Adrenal gland (tissue), 9 donors: ENCODE measurements at regions not wholly inside any gene's neighbourhood (a gene's known extent, or its start where the extent isn't known, plus 50 kb on each side); places are given as distances from the start of the nearest gene placed in this dataset.
"Not testable (repeated sequence)": the region's sequence is repeated elsewhere in the genome, so short reads cannot be mapped to it uniquely, and the experiment has no call there.

ENCODE experiments used
- DNase-seq, 7 donors: peaks; one replicate each; pipeline ENCODE4 v3.0.0-alpha.2; 2019 to 2020
- H3K27ac ChIP-seq, 5 donors: fragments of 200-600 bp; sonication (generic) in 4 of 5; 1 replicate in 3 of 5; 2 replicates in 2 of 5; pipeline versions ENCODE4 v1.5.1 to v1.8.0; 2016 to 2020; ENCODE audit warnings: mild to moderate bottlenecking in 1 of 5
- H3K27me3 ChIP-seq: fragments of 200-600 bp; 2 replicates; pipeline ENCODE4 v1.8.0; 2021
- H3K36me3 ChIP-seq, 2 donors: fragments of 200-600 bp; replicated peaks in 1 of 2; 1 replicate in 1 of 2; 2 replicates in 1 of 2; pipeline versions ENCODE4 v1.5.1 to v1.8.0; 2018 to 2022
- H3K4me1 ChIP-seq, 2 donors: fragments of 200-600 bp; replicated peaks in 1 of 2; 1 replicate in 1 of 2; 2 replicates in 1 of 2; pipeline versions ENCODE4 v1.5.1 to v1.8.0; 2018 to 2021
- H3K4me3 ChIP-seq, 4 donors: fragments of 200-600 bp; sonication (generic) in 3 of 4; one replicate each; pipeline ENCODE4 v1.5.1; 2016 to 2018
- H3K9me3 ChIP-seq, 3 donors: fragments of 200-600 bp; sonication (generic) in 1 of 3; replicated peaks in 1 of 3; 1 replicate in 2 of 3; 2 replicates in 1 of 3; pipeline versions ENCODE4 v1.5.1 to v1.8.0; 2016 to 2021
- POLR2A ChIP-seq, 2 donors: fragments of 450-650 bp; IDR thresholded peaks; one replicate each; pipeline ENCODE4 v1.6.1; 2017; ENCODE audit warnings: antibody characterized with exemption in 2 of 2, mild to moderate bottlenecking in 2 of 2, moderate library complexity in 1 of 2
- WGBS, 4 donors: extraction: QIAGEN DNeasy Blood & Tissue Kit in 2 of 4; methylation state at CpG; one replicate each; pipeline versions ENCODE4 v1.1.5 to v1.1.7; 2013 to 2017; 5-methylcytosine and 5-hydroxymethylcytosine counted together
- intact Hi-C, 2 donors: fragments of 100-400 bp; cut with DNase I; formaldehyde crosslinking; loops; one replicate each; pipeline versions ENCODE4 v1.14.1 to v1.15.0; 2022 to 2023
- TF ChIP-seq, protein P1 (sequence below), 6 experiments: fragments of 450-650 bp in 4 of 6; fragments of 200-600 bp in 2 of 6; sonication (generic) in 1 of 6; IDR thresholded peaks; 1 replicate in 5 of 6; 2 replicates in 1 of 6; pipeline versions ENCODE4 v1.5.1 to v1.8.0; 2016 to 2021; ENCODE audit warnings: antibody characterized with exemption in 6 of 6, mild to moderate bottlenecking in 2 of 6, moderate library complexity in 1 of 6
- donor health status: healthy with polysubstance abuse.
- donor health status: Bipolar disorder and iron deficiency.
- donor health status: DM: yes; HTN: yes; CAD: no.
- donor health status: DM: no; HTN: no; CAD: no.
- donor health status: DM: no; HTN: no; CAD: no.

DNA sequence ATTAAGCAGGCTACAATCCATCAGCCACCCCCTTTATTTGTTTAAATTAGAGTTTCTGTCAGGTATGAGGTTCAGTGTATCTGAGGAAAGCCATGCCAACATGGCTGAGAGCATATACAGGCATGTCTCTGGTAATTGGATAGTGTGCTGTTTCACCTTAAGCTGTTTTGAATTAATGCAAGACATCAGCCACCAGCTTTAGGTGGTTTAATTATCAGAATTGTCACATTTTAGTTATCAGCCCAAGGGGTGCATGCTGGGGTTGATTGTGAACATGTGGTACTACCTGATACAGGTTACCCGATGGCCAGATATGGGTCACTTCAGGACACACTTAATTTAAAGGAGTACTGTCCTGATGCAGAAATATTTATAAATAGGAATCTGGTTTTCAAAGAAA, 353.2 kb upstream of the TENM3 start:
- Histone ChIP-seq H3K9me3 (no peaks in the 10 kb centered on the region), H3K4me3 (no peak overlapping the region), H3K27me3 (no peaks in the 10 kb centered on the region), H3K27ac (no peak overlapping the region), H3K4me1 (no peaks in the 10 kb centered on the region), H3K36me3 (no peaks in the 10 kb centered on the region)
- WGBS, 4 donors = 89 to 94% (median 92%) methylated on average over 1 of the region's 1 CpG
- no peak for DNase-seq
- intact Hi-C loops = no loop called here
- TF ChIP-seq, protein P1, sequence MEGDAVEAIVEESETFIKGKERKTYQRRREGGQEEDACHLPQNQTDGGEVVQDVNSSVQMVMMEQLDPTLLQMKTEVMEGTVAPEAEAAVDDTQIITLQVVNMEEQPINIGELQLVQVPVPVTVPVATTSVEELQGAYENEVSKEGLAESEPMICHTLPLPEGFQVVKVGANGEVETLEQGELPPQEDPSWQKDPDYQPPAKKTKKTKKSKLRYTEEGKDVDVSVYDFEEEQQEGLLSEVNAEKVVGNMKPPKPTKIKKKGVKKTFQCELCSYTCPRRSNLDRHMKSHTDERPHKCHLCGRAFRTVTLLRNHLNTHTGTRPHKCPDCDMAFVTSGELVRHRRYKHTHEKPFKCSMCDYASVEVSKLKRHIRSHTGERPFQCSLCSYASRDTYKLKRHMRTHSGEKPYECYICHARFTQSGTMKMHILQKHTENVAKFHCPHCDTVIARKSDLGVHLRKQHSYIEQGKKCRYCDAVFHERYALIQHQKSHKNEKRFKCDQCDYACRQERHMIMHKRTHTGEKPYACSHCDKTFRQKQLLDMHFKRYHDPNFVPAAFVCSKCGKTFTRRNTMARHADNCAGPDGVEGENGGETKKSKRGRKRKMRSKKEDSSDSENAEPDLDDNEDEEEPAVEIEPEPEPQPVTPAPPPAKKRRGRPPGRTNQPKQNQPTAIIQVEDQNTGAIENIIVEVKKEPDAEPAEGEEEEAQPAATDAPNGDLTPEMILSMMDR (IDR thresholded peaks at IDR 0.05) = no peak
- no peak for TF ChIP-seq POLR2A (IDR thresholded peaks at IDR 0.05)

DNA sequence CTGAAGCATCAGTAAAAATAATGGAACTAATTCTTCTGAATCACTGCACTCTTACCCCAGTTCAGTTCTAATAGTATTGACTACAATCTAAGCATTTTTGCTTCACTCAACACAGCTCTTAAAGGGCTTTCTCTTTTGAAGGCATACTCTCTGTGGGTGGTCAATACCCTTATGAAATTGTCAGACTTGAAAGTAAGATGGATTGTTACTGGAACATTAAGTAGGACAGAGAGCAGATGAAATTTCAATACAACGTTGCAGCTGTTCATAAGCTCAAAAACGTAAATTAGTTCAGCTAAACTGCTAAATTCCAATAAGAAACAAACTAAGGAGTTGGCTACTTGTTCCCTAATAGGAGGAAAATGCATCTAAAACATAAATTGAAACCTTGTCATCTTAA, 352.3 kb upstream of the TENM3 start:
- no peak overlapping the region for H3K4me3 ChIP-seq
- no peak overlapping the region for H3K27ac ChIP-seq
- no peaks in the 10 kb centered on the region for H3K9me3 ChIP-seq
- no peaks in the 10 kb centered on the region for H3K27me3 ChIP-seq
- 62 to 70% (median 65%) methylated on average over 2 of the region's 2 CpGs for WGBS, 4 donors
- H3K36me3 ChIP-seq = no peaks in the 10 kb centered on the region
- H3K4me1 ChIP-seq = no peaks in the 10 kb centered on the region
- DNase-seq = no peak
- intact Hi-C loops = no loop called here
- TF ChIP-seq, protein P1 (IDR thresholded peaks at IDR 0.05) = no peak
- no peak for TF ChIP-seq POLR2A (IDR thresholded peaks at IDR 0.05)

- Histone ChIP-seq H3K4me3 (no peak overlapping the region), H3K9me3 (peaks cover 0 to 4% (median 0%) of the 10 kb centered on the region in 3 donors), H3K36me3 (no peaks in the 10 kb centered on the region), H3K4me1 (no peaks in the 10 kb centered on the region), H3K27ac (no peak overlapping the region), H3K27me3 (no peaks in the 10 kb centered on the region)
- DNase-seq = no peak
- intact Hi-C loops = no loop called here
- TF ChIP-seq, protein P1 (IDR thresholded peaks at IDR 0.05) = no peak
- WGBS, 4 donors = 84 to 89% (median 85%) methylated on average over 5 of the region's 5 CpGs
These were observed 346.6 kb upstream of the TENM3 start for GRCh38 chr4:181896614-181897013.

GRCh38 chr4:181897935-181898334, 345.3 kb upstream of the TENM3 start:
- no peak for TF ChIP-seq POLR2A (IDR thresholded peaks at IDR 0.05)
- TF ChIP-seq, protein P1 (IDR thresholded peaks at IDR 0.05) = no peak
- Histone ChIP-seq H3K4me1 (no peaks in the 10 kb centered on the region), H3K4me3 (no peak overlapping the region), H3K27me3 (no peaks in the 10 kb centered on the region), H3K27ac (no peak overlapping the region), H3K9me3 (peaks cover 0 to 4% (median 0%) of the 10 kb centered on the region in 3 donors), H3K36me3 (no peaks in the 10 kb centered on the region)
- intact Hi-C loops = no loop called here
- WGBS, 4 donors = 45 to 57% (median 54%) methylated on average over 2 of the region's 2 CpGs
- DNase-seq = no peak

DNA sequence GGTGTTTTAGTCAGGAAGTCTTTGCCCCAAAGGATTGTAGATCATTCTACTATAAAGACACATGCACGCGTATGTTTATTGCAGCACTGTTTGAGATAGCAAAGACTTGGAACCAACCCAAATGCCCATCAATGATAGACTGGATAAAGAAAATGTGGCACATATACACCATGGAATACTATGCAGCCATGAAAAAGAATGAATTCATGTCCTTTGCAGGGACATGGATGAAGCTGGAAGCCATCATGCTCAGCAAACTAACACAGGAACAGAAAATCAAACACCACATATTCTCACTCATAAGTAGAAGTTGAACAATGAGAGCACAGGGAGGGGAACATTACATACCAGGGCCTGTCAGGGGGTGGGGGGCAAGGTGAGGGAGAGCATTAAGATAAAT, 340.8 kb upstream of the TENM3 start:
- H3K4me3 ChIP-seq, H3K27ac ChIP-seq, intact Hi-C loops, H3K9me3 ChIP-seq, H3K4me1 ChIP-seq, H3K27me3 ChIP-seq, DNase-seq, H3K36me3 ChIP-seq: not testable (repeated sequence)
- 86 to 100% (median 94%) methylated on average over 2 of the region's 2 CpGs for WGBS, 4 donors
